NT2/D1 (cell line): ENCODE measurements at regions not wholly inside any gene's neighbourhood (a gene's known extent, or its start where the extent isn't known, plus 50 kb on each side); places are given as distances from the start of the nearest gene placed in this dataset.

Experiments used
- DNase-seq: peaks from one replicate; pipeline ENCODE4 v3.0.0-alpha.2; 2011; ENCODE audit warnings: low read depth, low spot score
- H3K27me3 ChIP-seq: 2 replicates; pipeline ENCODE4 v1.6.0; 2011; ENCODE audit warnings: mild to moderate bottlenecking; ENCODE audit not compliant: insufficient read length, insufficient read depth
- H3K36me3 ChIP-seq: 2 replicates; pipeline ENCODE4 v1.6.1; 2011; ENCODE audit warnings: mild to moderate bottlenecking, low read length, mixed read lengths; ENCODE audit not compliant: insufficient read depth, insufficient read length
- H3K4me1 ChIP-seq: 2 replicates; pipeline ENCODE4 v1.5.1; 2011; ENCODE audit not compliant: insufficient read depth, insufficient read length
- H3K4me3 ChIP-seq: 2 replicates; pipeline ENCODE4 v1.5.1; 2011; ENCODE audit warnings: low read depth; ENCODE audit not compliant: insufficient read length
- H3K9ac ChIP-seq: 2 replicates; pipeline ENCODE4 v1.6.0; 2011; ENCODE audit warnings: low read depth; ENCODE audit not compliant: insufficient read length
- H3K9me3 ChIP-seq: 2 replicates; pipeline ENCODE4 v1.5.1; 2011; ENCODE audit warnings: mild to moderate bottlenecking, low read length; ENCODE audit not compliant: insufficient read depth
- SUZ12 ChIP-seq: IDR thresholded peaks from 2 replicates; pipeline ENCODE4 v1.6.1; 2011; ENCODE audit not compliant: insufficient read length, insufficient read depth; ENCODE audit errors: extremely low read depth
- YY1 ChIP-seq: IDR thresholded peaks from 2 replicates; pipeline ENCODE4 v1.6.1; 2011; ENCODE audit not compliant: insufficient read length, insufficient read depth
- ZNF274 ChIP-seq: IDR thresholded peaks from 2 replicates; pipeline ENCODE4 v1.6.1; 2011; ENCODE audit warnings: mild to moderate bottlenecking, low read depth, low read length

- TF ChIP-seq ZNF274: no peak
- no peak for TF ChIP-seq SUZ12
- no peak for TF ChIP-seq YY1
- Histone ChIP-seq H3K4me3 (no peak overlapping the region), H3K9me3 (no peaks in the 10 kb centered on the region), H3K9ac (no peak overlapping the region), H3K4me1 (no peaks in the 10 kb centered on the region), H3K36me3 (no peaks in the 10 kb centered on the region), H3K27me3 (no peaks in the 10 kb centered on the region)
- DNase-seq: no peak
Measured at GRCh38 chr12:107271523-107271922, 178.2 kb upstream of the CRY1 start.

DNA sequence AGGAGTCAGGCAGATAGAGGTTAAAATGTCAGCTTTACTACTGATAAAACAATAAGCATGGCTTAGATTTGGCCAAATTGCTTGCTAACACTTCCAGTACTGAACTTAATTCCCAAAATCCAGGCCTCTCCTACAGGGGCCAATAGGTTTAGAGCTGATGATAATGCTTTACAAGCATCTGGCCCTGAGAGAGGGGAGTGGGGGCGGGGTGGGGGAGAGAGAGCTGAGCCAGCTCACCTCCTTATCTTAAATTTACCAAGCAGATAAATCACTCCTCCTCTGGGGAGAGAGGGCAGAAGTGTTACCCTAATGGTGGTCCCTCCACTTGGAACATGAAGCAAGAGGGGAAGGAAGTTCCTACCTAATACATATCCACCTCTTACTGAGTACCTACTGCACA, 182.2 kb upstream of the CRY1 start:
- TF ChIP-seq SUZ12: no peak
- no peak for TF ChIP-seq ZNF274
- no peak for TF ChIP-seq YY1
- Histone ChIP-seq H3K27me3 (no peaks in the 10 kb centered on the region), H3K36me3 (no peaks in the 10 kb centered on the region), H3K4me3 (no peak overlapping the region), H3K9ac (no peak overlapping the region), H3K4me1 (no peaks in the 10 kb centered on the region), H3K9me3 (no peaks in the 10 kb centered on the region; the same call in 1 of the 2 replicates)
- no peak for DNase-seq

DNA sequence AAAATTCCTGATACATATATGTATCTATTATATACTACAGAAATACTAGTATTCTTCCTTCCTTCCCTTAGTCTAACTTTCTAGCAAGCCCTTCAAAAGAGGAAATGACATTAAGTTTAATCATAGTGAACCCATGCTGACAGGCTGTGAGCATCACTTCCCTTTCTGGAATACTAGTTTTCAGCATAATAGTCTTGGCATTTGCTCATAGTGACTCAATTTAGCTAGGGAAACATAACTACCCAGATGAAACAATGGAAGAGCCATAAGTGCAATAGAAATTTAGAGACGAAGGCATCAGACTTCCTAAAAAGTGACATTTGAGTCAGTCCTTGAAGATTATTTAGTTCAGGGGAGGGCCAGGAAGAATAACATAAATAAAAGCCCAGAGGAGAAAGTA, 184.5 kb upstream of the CRY1 start:
- no peaks in the 10 kb centered on the region for H3K36me3 ChIP-seq
- TF ChIP-seq ZNF274: no peak
- no peak for TF ChIP-seq SUZ12
- TF ChIP-seq YY1: no peak
- H3K4me3 ChIP-seq: no peak overlapping the region
- no peaks in the 10 kb centered on the region for H3K4me1 ChIP-seq
- H3K27me3 ChIP-seq: no peaks in the 10 kb centered on the region
- no peak overlapping the region for H3K9ac ChIP-seq
- no peak for DNase-seq
- no peaks in the 10 kb centered on the region; the same call in 1 of the 2 replicates for H3K9me3 ChIP-seq

DNA sequence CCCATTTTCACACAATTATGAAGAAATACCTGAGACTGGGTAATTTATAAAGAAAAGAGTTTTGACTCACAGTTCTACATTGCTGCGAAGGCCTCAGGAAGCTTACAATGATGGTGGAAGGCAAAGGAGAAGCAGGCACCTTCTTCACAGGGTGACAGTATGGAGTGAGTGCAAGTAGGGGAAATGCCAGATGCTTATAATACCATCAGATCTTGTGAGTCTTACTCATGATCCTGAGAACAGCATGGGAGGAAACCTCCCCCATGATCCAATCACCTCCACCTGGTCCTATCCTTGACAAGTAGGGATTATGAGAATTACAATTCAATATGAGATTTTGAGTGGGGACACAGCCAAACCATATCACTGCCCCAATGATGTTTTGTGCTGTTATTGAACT, 189.3 kb upstream of the CRY1 start:
- no peak overlapping the region for H3K9ac ChIP-seq

DNA sequence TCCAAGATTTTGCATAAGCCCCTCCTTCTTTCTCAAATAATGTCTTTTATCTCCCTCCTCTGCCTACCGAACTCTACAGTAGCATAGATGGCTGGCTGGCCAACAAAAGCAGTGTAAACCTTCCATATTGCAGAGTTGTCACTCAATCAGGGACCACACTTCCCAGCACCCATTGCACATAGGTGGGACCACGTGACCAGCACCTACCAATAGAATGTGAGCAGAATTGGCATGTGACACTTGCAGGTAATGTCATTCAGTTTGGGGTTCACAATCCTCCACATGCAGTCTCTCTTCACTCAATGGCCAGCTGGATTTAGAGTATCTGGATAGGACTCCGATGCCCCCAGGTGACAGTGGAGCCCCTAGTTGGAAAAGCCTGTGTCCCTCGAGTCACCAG, 190.3 kb upstream of the CRY1 start:
- H3K4me1 ChIP-seq: no peaks in the 10 kb centered on the region
- peaks cover 14% of the 10 kb centered on the region; the same call in 1 of the 2 replicates for H3K9me3 ChIP-seq
- no peak for DNase-seq
- no peaks in the 10 kb centered on the region for H3K36me3 ChIP-seq
- no peaks in the 10 kb centered on the region for H3K27me3 ChIP-seq
- TF ChIP-seq YY1: no peak
- no peak for TF ChIP-seq ZNF274
- no peak for TF ChIP-seq SUZ12
- H3K9ac ChIP-seq: no peak overlapping the region
- H3K4me3 ChIP-seq: no peak overlapping the region

More for the DNA sequence above, 189.3 kb upstream of the CRY1 start:
- no peak for DNase-seq
- peaks cover 14% of the 10 kb centered on the region; the same call in 1 of the 2 replicates for H3K9me3 ChIP-seq
- TF ChIP-seq SUZ12 (no peak), YY1 (no peak), ZNF274 (no peak)
- no peaks in the 10 kb centered on the region for H3K36me3 ChIP-seq
- H3K27me3 ChIP-seq: no peaks in the 10 kb centered on the region
- H3K4me1 ChIP-seq: no peaks in the 10 kb centered on the region
- no peak overlapping the region for H3K4me3 ChIP-seq

DNA sequence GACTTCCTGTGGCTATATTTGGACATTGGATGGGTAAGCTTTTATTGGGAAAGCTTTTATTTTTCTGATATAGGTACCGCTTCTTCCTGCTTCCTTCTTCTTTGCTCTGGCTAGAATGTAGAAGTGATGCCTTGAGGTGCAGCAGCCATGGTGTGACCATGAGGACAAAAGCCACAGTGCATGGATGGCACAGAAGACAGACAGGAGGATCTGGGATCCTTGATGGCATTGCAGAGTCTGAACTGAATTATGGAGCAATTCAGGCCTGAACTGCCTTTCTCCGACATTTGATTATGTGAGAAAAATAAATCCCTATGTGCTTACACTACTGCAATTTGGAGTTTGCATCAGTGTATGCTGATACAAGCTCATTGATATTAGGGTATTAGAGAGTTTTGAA, 191.3 kb upstream of the CRY1 start:
- no peak for DNase-seq
- H3K4me3 ChIP-seq: no peak overlapping the region
- TF ChIP-seq ZNF274 (no peak), SUZ12 (no peak), YY1 (no peak)
- H3K4me1 ChIP-seq: no peaks in the 10 kb centered on the region
- no peaks in the 10 kb centered on the region for H3K36me3 ChIP-seq
- no peaks in the 10 kb centered on the region for H3K27me3 ChIP-seq
- H3K9ac ChIP-seq: no peak overlapping the region
- peaks cover 14% of the 10 kb centered on the region; the same call in 1 of the 2 replicates for H3K9me3 ChIP-seq

GRCh38 chr12:107287436-107288413, 194.4 kb upstream of the CRY1 start:
- Histone ChIP-seq H3K27me3 (no peaks in the 10 kb centered on the region), H3K36me3 (no peaks in the 10 kb centered on the region), H3K4me1 (no peaks in the 10 kb centered on the region), H3K9ac (no peak overlapping the region), H3K4me3 (no peak overlapping the region), H3K9me3 (peaks cover 14% of the 10 kb centered on the region; the same call in 1 of the 2 replicates)
- TF ChIP-seq SUZ12 (no peak), YY1 (no peak), ZNF274 (no peak)
- no peak for DNase-seq
